ENCODE measurements at regions not wholly inside any gene's neighbourhood (a gene's known extent, or its start where the extent isn't known, plus 50 kb on each side); places are given as distances from the start of the nearest gene placed in this dataset.

DNA sequence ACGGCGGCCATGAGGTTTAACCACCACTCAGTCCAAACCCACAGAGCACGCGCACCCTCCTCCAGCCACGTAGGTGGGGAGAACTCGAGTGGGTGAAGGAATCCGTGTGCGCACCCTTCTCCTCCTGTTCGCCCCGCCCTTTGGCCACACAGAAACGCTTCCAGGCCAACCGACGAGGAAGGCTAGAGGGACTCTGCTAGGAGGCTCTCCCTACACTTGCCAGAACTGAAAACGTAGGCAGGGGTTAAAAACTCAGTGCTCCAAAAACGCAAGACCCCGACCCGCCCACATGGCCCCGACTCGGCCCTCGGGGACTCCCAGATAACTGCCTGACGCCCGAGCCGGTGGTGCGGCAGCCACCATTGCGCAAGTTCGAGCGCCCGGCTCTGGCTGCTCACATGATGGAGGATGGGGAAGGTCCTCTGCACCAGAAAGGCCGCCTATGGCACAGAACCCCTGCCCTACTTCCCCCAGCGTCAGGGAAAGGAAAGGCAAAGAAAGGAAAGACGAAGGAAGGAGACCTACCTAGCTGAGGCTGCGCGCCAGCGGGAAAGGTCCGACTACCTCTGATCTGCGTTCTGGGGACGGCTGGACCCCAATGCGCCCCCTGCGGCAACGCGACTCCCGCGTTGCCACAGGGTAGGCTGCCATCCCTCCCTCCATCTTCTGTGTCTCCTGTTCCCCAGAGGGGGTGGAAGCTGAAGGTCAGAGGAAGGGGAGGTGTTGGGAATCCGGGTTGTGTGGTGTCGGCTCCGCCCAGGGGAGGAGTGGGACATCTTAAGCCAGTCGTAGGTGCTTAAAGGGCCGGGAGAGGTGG, 201.9 kb upstream of the AGTR2 start:
- Histone ChIP-seq H3K27ac (ENCODE audit: insufficient read depth, low read length) (no peak overlapping the region), H2BK5ac (ENCODE audit: low read depth, low read length, poor library complexity, severe bottlenecking) (no peak overlapping the region), H2BK15ac (ENCODE audit: low read depth, low read length) (no peak overlapping the region), H2BK20ac (ENCODE audit: low read depth, low read length) (no peak overlapping the region), H3K56ac (ENCODE audit: extremely low read depth, insufficient read depth, low read length) (no peak overlapping the region), H4K91ac (ENCODE audit: insufficient read depth, low read depth, low read length) (no peak overlapping the region), H3K9me3 (ENCODE audit: control insufficient read depth, insufficient read depth, low read length) (peaks cover 6% of the 10 kb centered on the region; the same call in 1 of the 2 replicates), H3K18ac (ENCODE audit: low read depth, low read length) (no peak overlapping the region), H3K9ac (ENCODE audit: low read depth, low read length) (no peak overlapping the region), H3K4me1 (ENCODE audit: control insufficient read depth, insufficient read depth, low read length) (no peaks in the 10 kb centered on the region), H2AK9ac (replicated peaks; ENCODE audit: low read depth, low read length, poor library complexity) (no peak overlapping the region), H2BK120ac (ENCODE audit: low read depth, low read length) (no peak overlapping the region), H3K4me2 (ENCODE audit: low read depth, low read length) (no peak overlapping the region), H3K4me3 (ENCODE audit: insufficient read depth, low read depth, low read length) (no peak overlapping the region), H4K5ac (ENCODE audit: low read depth, low read length) (no peak overlapping the region), H3K23ac (ENCODE audit: low read depth, low read length) (no peak overlapping the region), H3K9me1 (ENCODE audit: insufficient read depth, low read length) (no peaks in the 10 kb centered on the region), H3K4ac (ENCODE audit: low read depth, low read length) (no peak overlapping the region), H4K20me1 (ENCODE audit: insufficient read depth, low read length) (no peaks in the 10 kb centered on the region), H2AFZ (replicated peaks; ENCODE audit: low read length, poor library complexity) (no peak overlapping the region), H2AK5ac (ENCODE audit: low read depth, low read length) (no peak overlapping the region), H4K8ac (ENCODE audit: low read depth in 2 of 2, low read length in 2 of 2) (no peak overlapping the region), H3K27me3 (ENCODE audit: control insufficient read depth, insufficient read depth, low read length) (peaks cover 8% of the 10 kb centered on the region), H3K36me3 (ENCODE audit: control insufficient read depth, insufficient read depth, low read length) (no peaks in the 10 kb centered on the region), H3K79me1 (ENCODE audit: low read depth in 1 of 2, low read length in 2 of 2) (no peaks in the 10 kb centered on the region), H3K14ac (replicated peaks; ENCODE audit: low read depth, low read length) (no peak overlapping the region)
- no peak for DNase-seq
- BruUV-seq (replicated peaks) = no TSS peak
- in situ Hi-C loops (cut with MboI; ENCODE audit: low sequenced_read_pairs) = no loop called here
- intact Hi-C loops (cut with micrococcal nuclease) = no loop called here
- POLR2A ChIA-PET (ENCODE audit: unreplicated experiment) = no interaction called here
- no CpG with 5 or more reads among the region's 48 CpGs for WGBS, 2 experiments (ENCODE audit: extremely low coverage in 2 of 2, insufficient read length in 1 of 2)
- TF ChIP-seq CEBPB (IDR thresholded peaks at IDR 0.05; ENCODE audit: low read depth, low read length) = peak; percentile 11; the same call in 1 of the 2 replicates
- TF ChIP-seq MAFK (IDR thresholded peaks at IDR 0.05; ENCODE audit: low read depth, low read length) = no peak
- no peak for ATAC-seq (ENCODE audit: low read depth)
- dilution Hi-C loops (cut with HindIII; ENCODE audit: low sequenced_read_pairs, unreplicated experiment) = no loop called here
- CTCF ChIA-PET = no interaction called here
